Panc1 (cell line): ENCODE measurements at regions not wholly inside any gene's neighbourhood (a gene's known extent, or its start where the extent isn't known, plus 50 kb on each side); places are given as distances from the start of the nearest gene placed in this dataset.

Experiments
- ATAC-seq: fragments of 200-7000 bp; cut with Tn5 transposase; 2 replicates; pipeline ENCODE4 v1.9.1; 2020; ENCODE audit warnings: mild to moderate bottlenecking, moderate library complexity
- BruUV-seq: library from RNA; stranded (reverse); fragments of 400-500 nt; replicated peaks from 2 replicates; lab custom pipeline; 2021; lab: Mats Ljungman, UMichigan
- CTCF ChIA-PET: fragments of 300-600 bp; sonication (Branson Sonifier 250); formaldehyde crosslinking; loops from one replicate; lab custom pipeline; 2022; ENCODE audit warnings: antibody characterized with exemption; lab: Charles Lee
- POLR2A ChIA-PET: fragments of 300-600 bp; sonication (Branson Sonifier 250); formaldehyde crosslinking; loops from one replicate; lab custom pipeline; 2022; ENCODE audit warnings: antibody characterized with exemption; lab: Charles Lee
- DNase-seq: peaks from one replicate; pipeline ENCODE4 v3.0.0-alpha.2; 2010; ENCODE audit warnings: low read depth, low spot score
- H3K27ac ChIP-seq: 2 replicates; pipeline ENCODE4 v1.5.1; 2011; ENCODE audit warnings: mild to moderate bottlenecking, low read length, inconsistent platforms
- H3K27me3 ChIP-seq: fragments of 200-500 bp; sonication (Bioruptor generic); 2 replicates; pipeline ENCODE4 v1.6.0; 2014; ENCODE audit warnings: low read length, inconsistent platforms; ENCODE audit not compliant: control insufficient read depth, insufficient read depth
- H3K36me3 ChIP-seq: fragments of 200-500 bp; sonication (Bioruptor generic); 2 replicates; pipeline ENCODE4 v1.5.1; 2014; ENCODE audit warnings: inconsistent platforms, mild to moderate bottlenecking, low read length, moderate library complexity; ENCODE audit not compliant: control insufficient read depth, insufficient read depth
- H3K4me1 ChIP-seq: 2 replicates; pipeline ENCODE4 v1.5.1; 2011; ENCODE audit warnings: inconsistent platforms, mild to moderate bottlenecking, low read length, moderate library complexity; ENCODE audit not compliant: control insufficient read depth, insufficient read depth
- H3K4me3 ChIP-seq, 2 experiments: 2 replicates each; pipeline ENCODE4 v1.5.1; 2011 to 2012; ENCODE audit warnings: low read depth in 2 of 2, low read length in 2 of 2, mild to moderate bottlenecking in 2 of 2, inconsistent platforms in 1 of 2, moderate library complexity in 1 of 2
- H3K9me3 ChIP-seq: fragments of 200-500 bp; sonication (Bioruptor generic); 2 replicates; pipeline ENCODE4 v1.5.1; 2014; ENCODE audit warnings: low read depth, mild to moderate bottlenecking, inconsistent platforms, low read length, moderate library complexity; ENCODE audit not compliant: control insufficient read depth, insufficient read depth
- POLR2AphosphoS5 ChIP-seq: IDR thresholded peaks from 2 replicates; pipeline ENCODE4 v1.6.1; 2012; ENCODE audit warnings: mild to moderate bottlenecking, low read depth, low read length, moderate library complexity
- REST ChIP-seq, 2 experiments: IDR thresholded peaks; 2 replicates each; pipeline ENCODE4 v1.6.1; 2011 to 2012; ENCODE audit warnings: low read depth in 2 of 2, control low read depth in 1 of 2, low read length in 1 of 2, mild to moderate bottlenecking in 1 of 2, moderate library complexity in 1 of 2; ENCODE audit not compliant: insufficient read depth in 1 of 2
- SIN3A ChIP-seq: IDR thresholded peaks from 2 replicates; pipeline ENCODE4 v1.6.1; 2012; ENCODE audit warnings: low read depth, mild to moderate bottlenecking, low read length, moderate library complexity, borderline replicate concordance; ENCODE audit not compliant: insufficient read depth
- TCF7L2 ChIP-seq: IDR thresholded peaks from 2 replicates; pipeline ENCODE4 v1.6.1; 2011; ENCODE audit warnings: mild to moderate bottlenecking, low read depth, low read length, inconsistent platforms
- in situ Hi-C: cut with HindIII; loops from 2 replicates; pipeline ENCODE4 v1.10.0; 2016; ENCODE audit warnings: low sequenced_read_pairs, low pct_unique_long_range_greater_than_20kb
- intact Hi-C: fragments of 100-400 bp; cut with micrococcal nuclease; formaldehyde crosslinking; loops from one replicate; pipeline ENCODE4 v1.10.0; 2022; ENCODE audit not compliant: unreplicated experiment
- TF ChIP-seq, protein P1 (sequence below): fragments of 450-650 bp; IDR thresholded peaks from 2 replicates; pipeline ENCODE4 v1.5.1; 2017; ENCODE audit warnings: mild to moderate bottlenecking

- intact Hi-C loops: no loop called here
- in situ Hi-C loops: no loop called here
- H3K9me3 ChIP-seq: no peaks in the 10 kb centered on the region
- H3K27ac ChIP-seq: no peak overlapping the region
- peaks cover 20% of the 10 kb centered on the region for H3K27me3 ChIP-seq
- BruUV-seq: no TSS peak
- no peaks in the 10 kb centered on the region for H3K36me3 ChIP-seq
- H3K4me1 ChIP-seq: no peaks in the 10 kb centered on the region
- DNase-seq: no peak
- no peak for TF ChIP-seq POLR2AphosphoS5
- TF ChIP-seq, protein P1, sequence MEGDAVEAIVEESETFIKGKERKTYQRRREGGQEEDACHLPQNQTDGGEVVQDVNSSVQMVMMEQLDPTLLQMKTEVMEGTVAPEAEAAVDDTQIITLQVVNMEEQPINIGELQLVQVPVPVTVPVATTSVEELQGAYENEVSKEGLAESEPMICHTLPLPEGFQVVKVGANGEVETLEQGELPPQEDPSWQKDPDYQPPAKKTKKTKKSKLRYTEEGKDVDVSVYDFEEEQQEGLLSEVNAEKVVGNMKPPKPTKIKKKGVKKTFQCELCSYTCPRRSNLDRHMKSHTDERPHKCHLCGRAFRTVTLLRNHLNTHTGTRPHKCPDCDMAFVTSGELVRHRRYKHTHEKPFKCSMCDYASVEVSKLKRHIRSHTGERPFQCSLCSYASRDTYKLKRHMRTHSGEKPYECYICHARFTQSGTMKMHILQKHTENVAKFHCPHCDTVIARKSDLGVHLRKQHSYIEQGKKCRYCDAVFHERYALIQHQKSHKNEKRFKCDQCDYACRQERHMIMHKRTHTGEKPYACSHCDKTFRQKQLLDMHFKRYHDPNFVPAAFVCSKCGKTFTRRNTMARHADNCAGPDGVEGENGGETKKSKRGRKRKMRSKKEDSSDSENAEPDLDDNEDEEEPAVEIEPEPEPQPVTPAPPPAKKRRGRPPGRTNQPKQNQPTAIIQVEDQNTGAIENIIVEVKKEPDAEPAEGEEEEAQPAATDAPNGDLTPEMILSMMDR: no peak
- no peak for TF ChIP-seq TCF7L2
- TF ChIP-seq REST (IDR thresholded peaks at IDR 0.05; ENCODE audit: insufficient read depth in 1 of 2, low read depth in 2 of 2, low read length in 1 of 2): no peak
- no peak for TF ChIP-seq SIN3A
- POLR2A ChIA-PET: interaction anchor here (0.6 kb wide), 1 partner anchor 497 kb away, joined by 6 read pairs; no protein-coding TSS in a partner anchor
- ATAC-seq: no peak
- CTCF ChIA-PET: no interaction called here
- no peak overlapping the region for H3K4me3 ChIP-seq
These were observed 60.9 kb upstream of the ERCC4 start for GRCh38 chr16:13858873-13859580.

DNA sequence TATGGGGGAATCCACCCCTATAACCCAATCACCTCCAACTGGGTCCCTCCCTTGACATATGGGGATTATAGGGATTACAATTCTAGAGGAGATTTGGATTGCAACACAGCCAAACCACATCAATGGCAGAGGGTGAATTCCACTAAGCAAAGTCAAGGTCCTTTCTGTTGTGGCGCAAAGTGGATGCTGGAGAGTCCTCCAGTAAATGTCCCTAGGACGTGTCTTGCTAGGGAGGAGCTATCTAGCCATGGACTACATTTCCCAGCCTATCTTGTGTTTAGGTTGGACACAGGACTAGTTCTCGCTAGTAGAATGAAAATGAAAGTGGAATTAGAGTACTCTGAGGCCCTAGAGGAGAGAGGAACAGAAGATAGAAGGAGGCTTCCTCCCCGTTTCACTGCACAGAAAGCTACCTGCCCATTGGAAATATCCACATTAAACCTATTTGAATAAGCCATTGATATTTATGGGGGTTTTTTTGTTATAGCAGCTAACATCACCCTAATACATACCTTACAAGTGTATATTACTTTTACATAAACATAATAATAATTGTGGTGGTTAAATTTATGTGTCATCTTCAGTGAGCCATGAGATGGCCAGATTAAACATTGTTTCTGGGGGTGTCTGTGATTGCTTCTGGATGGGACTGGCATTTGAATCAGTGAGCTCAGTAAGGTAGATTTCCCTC is 56.7 kb upstream of the ERCC4 start:
- TF ChIP-seq, protein P1: no peak
- TF ChIP-seq TCF7L2 (no peak), REST (IDR thresholded peaks at IDR 0.05; ENCODE audit: insufficient read depth in 1 of 2, low read depth in 2 of 2, low read length in 1 of 2) (no peak), POLR2AphosphoS5 (no peak), SIN3A (no peak)
- intact Hi-C loops (no loop called here), in situ Hi-C loops (no loop called here)
- ATAC-seq: no peak
- Histone ChIP-seq H3K9me3 (no peaks in the 10 kb centered on the region), H3K27ac (no peak overlapping the region), H3K36me3 (no peaks in the 10 kb centered on the region), H3K4me3 (no peak overlapping the region), H3K27me3 (peaks cover 20% of the 10 kb centered on the region), H3K4me1 (no peaks in the 10 kb centered on the region)
- BruUV-seq: no TSS peak
- ChIA-PET CTCF (no interaction called here), POLR2A (no interaction called here)
- DNase-seq: no peak
